H9 (cell line): ENCODE measurements at regions not wholly inside any gene's neighbourhood (a gene's known extent, or its start where the extent isn't known, plus 50 kb on each side); places are given as distances from the start of the nearest gene placed in this dataset.

ENCODE experiments used
- DNase-seq: peaks from one replicate; pipeline ENCODE4 v3.0.0-alpha.2; 2017
- H2AFZ ChIP-seq: one replicate; pipeline ENCODE4 v1.6.1; 2013; ENCODE audit warnings: mild to moderate bottlenecking, low read length, control low read depth, moderate library complexity
- H2AK5ac ChIP-seq: 2 replicates; pipeline ENCODE4 v1.6.1; 2013; ENCODE audit warnings: low read length, control low read depth, mixed read lengths; ENCODE audit not compliant: insufficient read length
- H2BK120ac ChIP-seq: one replicate; pipeline ENCODE4 v1.6.1; 2013; ENCODE audit warnings: low read depth, mild to moderate bottlenecking, low read length, control low read depth, inconsistent platforms; ENCODE audit not compliant: poor library complexity, severe bottlenecking
- H2BK12ac ChIP-seq: 2 replicates; pipeline ENCODE4 v1.6.1; 2013; ENCODE audit warnings: low read length, control low read depth, mixed read lengths, low read depth; ENCODE audit not compliant: insufficient read length
- H2BK15ac ChIP-seq: 2 replicates; pipeline ENCODE4 v1.6.1; 2013; ENCODE audit warnings: low read depth, low read length, control low read depth
- H2BK20ac ChIP-seq: one replicate; pipeline ENCODE4 v1.6.1; 2013; ENCODE audit warnings: low read depth, mild to moderate bottlenecking, low read length, control low read depth, inconsistent platforms; ENCODE audit not compliant: poor library complexity, severe bottlenecking
- H2BK5ac ChIP-seq: 2 replicates; pipeline ENCODE4 v1.6.1; 2013; ENCODE audit warnings: low read length, control low read depth, mixed read lengths; ENCODE audit not compliant: insufficient read length
- H3K14ac ChIP-seq: 2 replicates; pipeline ENCODE4 v1.6.1; 2013; ENCODE audit warnings: low read length, control low read depth; ENCODE audit not compliant: insufficient read depth
- H3K18ac ChIP-seq: 2 replicates; pipeline ENCODE4 v1.6.1; 2013; ENCODE audit warnings: low read depth, mild to moderate bottlenecking, mixed read lengths, low read length, control low read depth; ENCODE audit not compliant: insufficient read length
- H3K23ac ChIP-seq: 2 replicates; pipeline ENCODE4 v1.6.1; 2013; ENCODE audit warnings: low read length, control low read depth, mixed read lengths, low read depth; ENCODE audit not compliant: insufficient read length
- H3K23me2 ChIP-seq: 2 replicates; pipeline ENCODE4 v1.6.1; 2013; ENCODE audit warnings: low read depth, mild to moderate bottlenecking, mixed read lengths, low read length, control low read depth; ENCODE audit not compliant: insufficient read length, poor library complexity, severe bottlenecking
- H3K27ac ChIP-seq: 2 replicates; pipeline ENCODE4 v1.5.1; 2013; ENCODE audit warnings: low read length, control low read depth, mixed read lengths, low read depth; ENCODE audit not compliant: insufficient read length
- H3K27me3 ChIP-seq: 2 replicates; pipeline ENCODE4 v1.6.1; 2013; ENCODE audit warnings: low read length, control low read depth, inconsistent platforms; ENCODE audit not compliant: insufficient read depth
- H3K4ac ChIP-seq: 2 replicates; pipeline ENCODE4 v1.6.1; 2013; ENCODE audit warnings: low read depth, mild to moderate bottlenecking, control low read depth, inconsistent platforms, low read length, moderate library complexity
- H3K4me1 ChIP-seq: 2 replicates; pipeline ENCODE4 v1.6.1; 2013; ENCODE audit warnings: low read length, control low read depth, inconsistent platforms; ENCODE audit not compliant: insufficient read depth
- H3K4me2 ChIP-seq: 2 replicates; pipeline ENCODE4 v1.6.1; 2013; ENCODE audit warnings: low read length, control low read depth, mixed read lengths; ENCODE audit not compliant: insufficient read length, insufficient read depth
- H3K56ac ChIP-seq: 2 replicates; pipeline ENCODE4 v1.6.1; 2013; ENCODE audit warnings: low read depth, mild to moderate bottlenecking, mixed read lengths, low read length, control low read depth; ENCODE audit not compliant: insufficient read length
- H3K79me1 ChIP-seq: 2 replicates; pipeline ENCODE4 v1.6.1; 2013; ENCODE audit warnings: low read depth, mild to moderate bottlenecking, moderate library complexity, low read length, control low read depth, inconsistent platforms; ENCODE audit not compliant: insufficient read depth, poor library complexity, severe bottlenecking
- H3K79me2 ChIP-seq: 2 replicates; pipeline ENCODE4 v1.6.1; 2013; ENCODE audit warnings: low read length, control low read depth, inconsistent platforms; ENCODE audit not compliant: insufficient read depth
- H3K9ac ChIP-seq: 2 replicates; pipeline ENCODE4 v1.6.1; 2013; ENCODE audit warnings: low read length, control low read depth, mixed read lengths; ENCODE audit not compliant: insufficient read length; ENCODE audit errors: extremely low read depth
- H3K9me3 ChIP-seq: one replicate; pipeline ENCODE4 v1.6.1; 2013; ENCODE audit warnings: low read depth, low read length, inconsistent platforms; ENCODE audit not compliant: control insufficient read depth
- H3T11ph ChIP-seq: one replicate; pipeline ENCODE4 v1.6.1; 2013; ENCODE audit warnings: mild to moderate bottlenecking, low read length, control low read depth, inconsistent platforms
- H4K20me1 ChIP-seq: one replicate; pipeline ENCODE4 v1.6.1; 2013; ENCODE audit not compliant: control insufficient read depth, insufficient read length, insufficient read depth
- H4K5ac ChIP-seq: 2 replicates; pipeline ENCODE4 v1.6.1; 2013; ENCODE audit warnings: low read depth, mild to moderate bottlenecking, mixed read lengths, low read length, control low read depth; ENCODE audit not compliant: insufficient read length
- H4K8ac ChIP-seq: replicated peaks from 2 replicates; pipeline ENCODE4 v1.6.1; 2013; ENCODE audit warnings: low read length, control low read depth, mixed read lengths, low read depth; ENCODE audit not compliant: insufficient read length
- H4K91ac ChIP-seq: 2 replicates; pipeline ENCODE4 v1.6.1; 2013; ENCODE audit warnings: low read depth, mild to moderate bottlenecking, moderate library complexity, mixed read lengths, low read length, control low read depth; ENCODE audit not compliant: insufficient read length
- H3K27ac Mint-ChIP-seq, 3 experiments: 2 replicates in 2 of 3; 3 replicates in 1 of 3; pipeline ENCODE4 v1.8.0; 2020 to 2021; ENCODE audit warnings: mixed read lengths in 3 of 3, mild to moderate bottlenecking in 1 of 3, moderate library complexity in 1 of 3
- H3K27me3 Mint-ChIP-seq: 2 replicates; pipeline ENCODE4 v1.8.0; 2021; ENCODE audit warnings: low read depth, mild to moderate bottlenecking, moderate library complexity, mixed read lengths
- H3K36me3 Mint-ChIP-seq, 3 experiments: 2 replicates in 2 of 3; 3 replicates in 1 of 3; pipeline ENCODE4 v1.8.0; 2020 to 2021; ENCODE audit warnings: low read depth in 3 of 3, mixed read lengths in 3 of 3; ENCODE audit not compliant: insufficient read depth in 1 of 3
- H3K4me1 Mint-ChIP-seq, 2 experiments: 2 replicates each; pipeline ENCODE4 v1.8.0; 2020; ENCODE audit warnings: mixed read lengths in 2 of 2
- H3K4me3 Mint-ChIP-seq, 2 experiments: 2 replicates in 1 of 2; 3 replicates in 1 of 2; pipeline ENCODE4 v1.8.0; 2020 to 2021; ENCODE audit warnings: mild to moderate bottlenecking in 2 of 2, mixed read lengths in 2 of 2, moderate library complexity in 1 of 2
- H3K9me3 Mint-ChIP-seq, 2 experiments: 2 replicates in 1 of 2; 3 replicates in 1 of 2; pipeline ENCODE4 v1.8.0; 2020; ENCODE audit warnings: mild to moderate bottlenecking in 2 of 2, mixed read lengths in 2 of 2, moderate library complexity in 1 of 2
- CTCF ChIP-seq: fragments of 200-600 bp; sonication (generic); conservative IDR thresholded peaks from 3 replicates; pipeline ENCODE4 v1.8.0; 2021; ENCODE audit warnings: antibody characterized with exemption, mild to moderate bottlenecking
- WGBS: extraction: QIAGEN DNeasy Blood & Tissue Kit; methylation state at CpG from one replicate; pipeline ENCODE4 v1.1.7; 2013; ENCODE audit warnings: missing lambda C conversion rate, low lambda C conversion rate, mixed read lengths; ENCODE audit not compliant: insufficient read length; ENCODE audit errors: extremely low coverage; 5-methylcytosine and 5-hydroxymethylcytosine counted together

- no peak overlapping the region for H2BK15ac ChIP-seq
- no peaks in the 10 kb centered on the region for H4K20me1 ChIP-seq
- H3K27ac ChIP-seq: no peak overlapping the region
- H4K8ac ChIP-seq: no peak overlapping the region
- peaks cover 15 to 25% of the 10 kb centered on the region in 2 experiments for H3K4me1 Mint-ChIP-seq
- H4K5ac ChIP-seq: no peak overlapping the region
- DNase-seq: no peak
- H3K14ac ChIP-seq: no peak overlapping the region
- H3K9ac ChIP-seq: no peak overlapping the region
- no peaks in the 10 kb centered on the region for H3K36me3 Mint-ChIP-seq
- H3K79me1 ChIP-seq: no peaks in the 10 kb centered on the region
- no peaks in the 10 kb centered on the region; a peak in 1 of 5 replicates for H3K9me3 Mint-ChIP-seq
- no peak overlapping the region for H2AK5ac ChIP-seq
- no peaks in the 10 kb centered on the region for H3K79me2 ChIP-seq
- H2BK5ac ChIP-seq: no peak overlapping the region
- H3K23ac ChIP-seq: no peak overlapping the region
- no peaks in the 10 kb centered on the region for H3K23me2 ChIP-seq
- no peak overlapping the region for H2AFZ ChIP-seq
- H2BK12ac ChIP-seq: no peak overlapping the region
- no peak overlapping the region for H2BK20ac ChIP-seq
- no peaks in the 10 kb centered on the region; the same call in 1 of the 2 replicates for H3K27me3 Mint-ChIP-seq
- no peak for TF ChIP-seq CTCF
- no peak overlapping the region for H3T11ph ChIP-seq
- H2BK120ac ChIP-seq: no peak overlapping the region
- H3K27ac Mint-ChIP-seq: no peak overlapping the region; a peak in 2 of 7 replicates
- no peak overlapping the region for H3K4ac ChIP-seq
- no peaks in the 10 kb centered on the region for H3K9me3 ChIP-seq
- no peak overlapping the region for H3K18ac ChIP-seq
- no peaks in the 10 kb centered on the region for H3K4me1 ChIP-seq
- no peak overlapping the region for H4K91ac ChIP-seq
- H3K4me3 Mint-ChIP-seq: no peak overlapping the region
- H3K4me2 ChIP-seq: no peak overlapping the region
- WGBS: no CpG with 5 or more reads among the region's 6 CpGs
- H3K56ac ChIP-seq: no peak overlapping the region
- no peaks in the 10 kb centered on the region for H3K27me3 ChIP-seq
Observed at GRCh38 chr5:36438765-36439561, 137.3 kb upstream of the RANBP3L start.
